Ovary (tissue), 7 donors: ENCODE measurements at regions not wholly inside any gene's neighbourhood (a gene's known extent, or its start where the extent isn't known, plus 50 kb on each side); places are given as distances from the start of the nearest gene placed in this dataset.

Source experiments
- DNase-seq, 5 donors: peaks; one replicate each; pipeline ENCODE4 v3.0.0-alpha.2; 2019 to 2020
- H3K27ac ChIP-seq, 2 donors: fragments of 200-600 bp; one replicate each; pipeline versions ENCODE4 v1.5.1 to v1.8.0; 2019 to 2022
- H3K27me3 ChIP-seq: fragments of 200-600 bp; one replicate; pipeline ENCODE4 v1.8.0; 2022
- H3K36me3 ChIP-seq: fragments of 200-600 bp; sonication (generic); one replicate; pipeline ENCODE4 v1.5.1; 2019
- H3K4me1 ChIP-seq: one replicate; pipeline ENCODE4 v1.8.1; 2013; ENCODE audit warnings: mild to moderate bottlenecking, moderate library complexity; ENCODE audit not compliant: insufficient read depth
- H3K4me3 ChIP-seq: fragments of 200-600 bp; sonication (generic); one replicate; pipeline ENCODE4 v1.5.1; 2017
- H3K9me3 ChIP-seq, 2 donors: fragments of 200-600 bp in 1 of 2; sonication (generic) in 1 of 2; one replicate each; pipeline versions ENCODE4 v1.5.1 to v1.8.1; 2013 to 2019; ENCODE audit warnings: mild to moderate bottlenecking in 1 of 2, moderate library complexity in 1 of 2
- CTCF ChIP-seq, 3 donors: fragments of 450-650 bp in 2 of 3; fragments of 200-600 bp in 1 of 3; IDR thresholded peaks; one replicate each; pipeline versions ENCODE4 v1.5.1 to v1.8.0; 2016 to 2022; ENCODE audit warnings: antibody characterized with exemption in 3 of 3, mild to moderate bottlenecking in 1 of 3
- EP300 ChIP-seq: sonication (generic); formaldehyde crosslinking; IDR thresholded peaks from one replicate; pipeline ENCODE4 v1.6.1; 2017; ENCODE audit warnings: antibody characterized with exemption
- POLR2A ChIP-seq: fragments of 450-650 bp; IDR thresholded peaks from one replicate; pipeline ENCODE4 v1.6.1; 2017; ENCODE audit warnings: antibody characterized with exemption, mild to moderate bottlenecking, moderate library complexity
- WGBS, 3 donors: extraction: QIAGEN DNeasy Blood & Tissue Kit in 1 of 3; methylation state at CpG; one replicate each; pipeline versions ENCODE4 v1.1.5 to v1.1.7; 2013 to 2017; 5-methylcytosine and 5-hydroxymethylcytosine counted together
- intact Hi-C, 4 donors: fragments of 100-400 bp; cut with DNase I; formaldehyde crosslinking; loops; one replicate each; pipeline versions ENCODE4 v1.11.0 to v1.15.1; 2022 to 2023
- donor health status: DM: no; HTN: no; CAD: no; lungs with moderate emphysema.
- donor health status: DM: no; HTN: no; CAD: no.
- donor health status: Bipolar disorder and iron deficiency.
- donor health status: DM: no; HTN: no; CAD: no.
- donor health status: DM: yes; HTN: yes; CAD: no.

GRCh38 chr3:90039994-90040393, 932.6 kb downstream of the EPHA3 start:
- no peaks in the 10 kb centered on the region for H3K9me3 ChIP-seq
- no peaks in the 10 kb centered on the region for H3K36me3 ChIP-seq
- H3K27me3 ChIP-seq: no peaks in the 10 kb centered on the region
- H3K4me3 ChIP-seq: no peak overlapping the region
- no peak for TF ChIP-seq CTCF (IDR thresholded peaks at IDR 0.05)
- TF ChIP-seq EP300: no peak
- TF ChIP-seq POLR2A: no peak
- DNase-seq: no peak
- intact Hi-C loops: no loop called here
- WGBS, 3 donors: 90 to 96% (median 95%) methylated on average over 2 of the region's 2 CpGs
- no peaks in the 10 kb centered on the region for H3K4me1 ChIP-seq
- no peak overlapping the region for H3K27ac ChIP-seq

GRCh38 chr3:90040554-90040953, 933.1 kb downstream of the EPHA3 start:
- H3K27me3 ChIP-seq: no peaks in the 10 kb centered on the region
- no peak for TF ChIP-seq CTCF (IDR thresholded peaks at IDR 0.05)
- TF ChIP-seq POLR2A: no peak
- no peak for TF ChIP-seq EP300
- no peaks in the 10 kb centered on the region for H3K9me3 ChIP-seq
- H3K4me3 ChIP-seq: no peak overlapping the region
- H3K4me1 ChIP-seq: no peaks in the 10 kb centered on the region
- 62 to 64% (median 63%) methylated on average over 3 of the region's 3 CpGs for WGBS, 3 donors
- H3K27ac ChIP-seq: no peak overlapping the region
- intact Hi-C loops: no loop called here
- H3K36me3 ChIP-seq: no peaks in the 10 kb centered on the region
- no peak for DNase-seq

- H3K27me3 ChIP-seq: no peaks in the 10 kb centered on the region
- H3K27ac ChIP-seq: no peak overlapping the region
- no peaks in the 10 kb centered on the region for H3K36me3 ChIP-seq
- H3K4me1 ChIP-seq: no peaks in the 10 kb centered on the region
- DNase-seq: no peak
- no peak overlapping the region for H3K4me3 ChIP-seq
- no peak for TF ChIP-seq EP300
- no peak for TF ChIP-seq POLR2A
- no peak for TF ChIP-seq CTCF (IDR thresholded peaks at IDR 0.05)
- intact Hi-C loops: no loop called here
- no peaks in the 10 kb centered on the region for H3K9me3 ChIP-seq
- 22 to 55% (median 35%) methylated on average over 2 of the region's 2 CpGs for WGBS, 3 donors
Measured at GRCh38 chr3:90041995-90042394, 934.6 kb downstream of the EPHA3 start.

DNA sequence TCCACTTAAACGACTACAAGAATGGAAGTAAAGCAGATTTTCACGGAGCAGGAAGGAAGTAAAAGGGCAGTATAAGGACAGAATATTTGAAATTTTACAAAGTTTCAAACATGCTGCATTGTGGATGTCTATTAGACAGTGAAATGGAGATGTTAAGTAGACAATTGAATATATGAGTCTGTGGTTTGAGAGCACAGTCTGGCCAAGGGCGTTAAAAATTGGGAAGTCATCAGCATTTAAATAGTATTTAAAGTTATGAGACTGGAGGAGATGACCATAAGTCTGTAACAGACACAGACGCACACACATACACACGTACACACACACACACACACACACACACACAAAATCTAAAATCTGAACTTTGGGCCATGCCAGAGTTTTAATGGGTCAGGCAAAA, 935.9 kb downstream of the EPHA3 start:
- 85 to 94% (median 91%) methylated on average over 5 of the region's 5 CpGs for WGBS, 3 donors
- Histone ChIP-seq H3K27ac (no peak overlapping the region), H3K27me3 (no peaks in the 10 kb centered on the region), H3K4me3 (no peak overlapping the region), H3K9me3 (no peaks in the 10 kb centered on the region), H3K36me3 (no peaks in the 10 kb centered on the region), H3K4me1 (no peaks in the 10 kb centered on the region)
- intact Hi-C loops: no loop called here
- TF ChIP-seq POLR2A: no peak
- TF ChIP-seq CTCF (IDR thresholded peaks at IDR 0.05): no peak
- TF ChIP-seq EP300: no peak
- DNase-seq: no peak
